ENCODE measurements at regions not wholly inside any gene's neighbourhood (a gene's known extent, or its start where the extent isn't known, plus 50 kb on each side); places are given as distances from the start of the nearest gene placed in this dataset.

- Mint-ChIP-seq H3K4me3 (no peak overlapping the region), H3K4me1 (no peaks in the 10 kb centered on the region), H3K27ac (ENCODE audit: unreplicated experiment) (no peak overlapping the region), H3K9me3 (peaks cover 3% of the 10 kb centered on the region), H3K36me3 (ENCODE audit: low read depth) (no peaks in the 10 kb centered on the region), H3K27me3 (ENCODE audit: low read depth) (no peaks in the 10 kb centered on the region)
- no peak for TF ChIP-seq CTCF (conservative IDR thresholded peaks at IDR 0.05)
- DNase-seq (ENCODE audit: low read depth, low spot score) = no peak
Observed at GRCh38 chr4:126725906-126726305, 906.9 kb upstream of the INTU start.

GRCh38 chr4:126727461-126727860 is 905.3 kb upstream of the INTU start:
- no peak for TF ChIP-seq CTCF (conservative IDR thresholded peaks at IDR 0.05)
- no peaks in the 10 kb centered on the region for H3K9me3 Mint-ChIP-seq
- H3K27me3 Mint-ChIP-seq (ENCODE audit: low read depth) = no peaks in the 10 kb centered on the region
- no peaks in the 10 kb centered on the region for H3K4me1 Mint-ChIP-seq
- no peak overlapping the region for H3K4me3 Mint-ChIP-seq
- H3K27ac Mint-ChIP-seq (ENCODE audit: unreplicated experiment) = no peak overlapping the region
- DNase-seq (ENCODE audit: low read depth, low spot score) = no peak
- no peaks in the 10 kb centered on the region for H3K36me3 Mint-ChIP-seq (ENCODE audit: low read depth)

- Mint-ChIP-seq H3K27me3 (ENCODE audit: low read depth) (no peaks in the 10 kb centered on the region), H3K27ac (ENCODE audit: unreplicated experiment) (no peak overlapping the region), H3K9me3 (no peaks in the 10 kb centered on the region), H3K4me3 (no peak overlapping the region), H3K36me3 (ENCODE audit: low read depth) (no peaks in the 10 kb centered on the region), H3K4me1 (no peaks in the 10 kb centered on the region)
- TF ChIP-seq CTCF (conservative IDR thresholded peaks at IDR 0.05) = no peak
- DNase-seq (ENCODE audit: low read depth, low spot score) = no peak
Observed at GRCh38 chr4:126731062-126731461, 901.7 kb upstream of the INTU start.

GRCh38 chr4:126733301-126733700 is 899.5 kb upstream of the INTU start:
- H3K27ac Mint-ChIP-seq (ENCODE audit: unreplicated experiment) = no peak overlapping the region
- TF ChIP-seq CTCF (conservative IDR thresholded peaks at IDR 0.05) = no peak

GRCh38 chr4:126734465-126734864 is 898.3 kb upstream of the INTU start:
- Mint-ChIP-seq H3K4me1 (no peaks in the 10 kb centered on the region), H3K9me3 (no peaks in the 10 kb centered on the region), H3K4me3 (no peak overlapping the region), H3K27ac (ENCODE audit: unreplicated experiment) (no peak overlapping the region), H3K36me3 (ENCODE audit: low read depth) (no peaks in the 10 kb centered on the region), H3K27me3 (ENCODE audit: low read depth) (no peaks in the 10 kb centered on the region)
- no peak for DNase-seq (ENCODE audit: low read depth, low spot score)
- no peak for TF ChIP-seq CTCF (conservative IDR thresholded peaks at IDR 0.05)

More at GRCh38 chr4:126733301-126733700, 899.5 kb upstream of the INTU start:
- Mint-ChIP-seq H3K9me3 (no peaks in the 10 kb centered on the region), H3K36me3 (ENCODE audit: low read depth) (no peaks in the 10 kb centered on the region), H3K4me1 (no peaks in the 10 kb centered on the region), H3K27me3 (ENCODE audit: low read depth) (no peaks in the 10 kb centered on the region), H3K4me3 (no peak overlapping the region)
- DNase-seq (ENCODE audit: low read depth, low spot score) = no peak

Measured in neural crest cell (in vitro differentiated cells).